ENCODE measurements at regions not wholly inside any gene's neighbourhood (a gene's known extent, or its start where the extent isn't known, plus 50 kb on each side); places are given as distances from the start of the nearest gene placed in this dataset.

- TF ChIP-seq, protein P1, sequence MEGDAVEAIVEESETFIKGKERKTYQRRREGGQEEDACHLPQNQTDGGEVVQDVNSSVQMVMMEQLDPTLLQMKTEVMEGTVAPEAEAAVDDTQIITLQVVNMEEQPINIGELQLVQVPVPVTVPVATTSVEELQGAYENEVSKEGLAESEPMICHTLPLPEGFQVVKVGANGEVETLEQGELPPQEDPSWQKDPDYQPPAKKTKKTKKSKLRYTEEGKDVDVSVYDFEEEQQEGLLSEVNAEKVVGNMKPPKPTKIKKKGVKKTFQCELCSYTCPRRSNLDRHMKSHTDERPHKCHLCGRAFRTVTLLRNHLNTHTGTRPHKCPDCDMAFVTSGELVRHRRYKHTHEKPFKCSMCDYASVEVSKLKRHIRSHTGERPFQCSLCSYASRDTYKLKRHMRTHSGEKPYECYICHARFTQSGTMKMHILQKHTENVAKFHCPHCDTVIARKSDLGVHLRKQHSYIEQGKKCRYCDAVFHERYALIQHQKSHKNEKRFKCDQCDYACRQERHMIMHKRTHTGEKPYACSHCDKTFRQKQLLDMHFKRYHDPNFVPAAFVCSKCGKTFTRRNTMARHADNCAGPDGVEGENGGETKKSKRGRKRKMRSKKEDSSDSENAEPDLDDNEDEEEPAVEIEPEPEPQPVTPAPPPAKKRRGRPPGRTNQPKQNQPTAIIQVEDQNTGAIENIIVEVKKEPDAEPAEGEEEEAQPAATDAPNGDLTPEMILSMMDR (IDR thresholded peaks at IDR 0.05; ENCODE audit: extremely low read depth, low read depth, low read length): no peak
- H3K27me3 ChIP-seq (ENCODE audit: insufficient read depth, low read length): no peaks in the 10 kb centered on the region
- H3K9me3 ChIP-seq (ENCODE audit: low read depth, low read length): no peaks in the 10 kb centered on the region
- H3K36me3 ChIP-seq (ENCODE audit: insufficient read depth, low read length): no peaks in the 10 kb centered on the region
- no peak overlapping the region for H3K27ac ChIP-seq (ENCODE audit: low read depth, low read length)
- no peak overlapping the region for H2AFZ ChIP-seq (ENCODE audit: low read length)
- no peaks in the 10 kb centered on the region for H3K4me1 ChIP-seq (ENCODE audit: insufficient read depth, low read length)
- DNase-seq (ENCODE audit: insufficient read length, low spot score, missing footprints): no peak
- H3K4me3 ChIP-seq (ENCODE audit: insufficient read depth, low read length): no peak overlapping the region
- no peaks in the 10 kb centered on the region for H4K20me1 ChIP-seq (ENCODE audit: insufficient read depth, low read length)
- no peaks in the 10 kb centered on the region for H3K79me2 ChIP-seq (ENCODE audit: insufficient read depth, low read length)
- H3K4me2 ChIP-seq (ENCODE audit: insufficient read depth, low read length): no peak overlapping the region
These were observed 1885.5 kb upstream of the PRR20A start for GRCh38 chr13:55255236-55255635.

DNA sequence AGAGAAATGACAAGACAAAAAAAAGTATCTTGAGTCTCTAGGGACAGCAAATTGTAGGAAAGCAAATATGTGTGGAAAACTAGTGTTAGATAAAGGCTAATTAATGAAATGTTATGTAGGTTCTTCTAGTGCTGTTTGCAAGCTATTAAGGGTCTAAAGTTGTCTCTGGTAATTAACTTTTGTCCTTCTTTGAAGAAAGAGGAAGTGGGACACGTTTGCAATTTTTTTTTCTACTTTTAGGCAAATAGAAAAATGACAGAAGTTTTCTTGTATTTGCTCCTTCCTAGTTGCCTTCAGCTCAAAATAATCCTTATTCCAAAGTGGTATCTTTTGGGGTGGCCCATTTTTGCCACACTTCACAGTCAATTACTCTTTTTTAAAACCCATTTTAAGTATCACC lies 1877.7 kb upstream of the PRR20A start:
- H4K20me1 ChIP-seq (ENCODE audit: insufficient read depth, low read length): no peaks in the 10 kb centered on the region
- no peak overlapping the region for H3K4me2 ChIP-seq (ENCODE audit: insufficient read depth, low read length)
- H3K27me3 ChIP-seq (ENCODE audit: insufficient read depth, low read length): no peaks in the 10 kb centered on the region
- no peaks in the 10 kb centered on the region for H3K4me1 ChIP-seq (ENCODE audit: insufficient read depth, low read length)
- TF ChIP-seq, protein P1 (IDR thresholded peaks at IDR 0.05; ENCODE audit: extremely low read depth, low read depth, low read length): no peak
- peaks cover 2% of the 10 kb centered on the region for H3K9me3 ChIP-seq (ENCODE audit: low read depth, low read length)
- no peak for DNase-seq (ENCODE audit: insufficient read length, low spot score, missing footprints)
- no peak overlapping the region for H3K4me3 ChIP-seq (ENCODE audit: insufficient read depth, low read length)
- no peak overlapping the region for H3K27ac ChIP-seq (ENCODE audit: low read depth, low read length)
- H2AFZ ChIP-seq (ENCODE audit: low read length): no peak overlapping the region
- no peaks in the 10 kb centered on the region for H3K36me3 ChIP-seq (ENCODE audit: insufficient read depth, low read length)
- H3K79me2 ChIP-seq (ENCODE audit: insufficient read depth, low read length): no peaks in the 10 kb centered on the region

- Histone ChIP-seq H3K4me2 (ENCODE audit: insufficient read depth, low read length) (no peak overlapping the region), H3K4me3 (ENCODE audit: insufficient read depth, low read length) (no peak overlapping the region), H3K27me3 (ENCODE audit: insufficient read depth, low read length) (no peaks in the 10 kb centered on the region), H3K36me3 (ENCODE audit: insufficient read depth, low read length) (no peaks in the 10 kb centered on the region), H3K79me2 (ENCODE audit: insufficient read depth, low read length) (no peaks in the 10 kb centered on the region), H2AFZ (ENCODE audit: low read length) (no peak overlapping the region), H3K9me3 (ENCODE audit: low read depth, low read length) (peaks cover 2% of the 10 kb centered on the region), H3K4me1 (ENCODE audit: insufficient read depth, low read length) (no peaks in the 10 kb centered on the region), H3K27ac (ENCODE audit: low read depth, low read length) (no peak overlapping the region), H4K20me1 (ENCODE audit: insufficient read depth, low read length) (no peaks in the 10 kb centered on the region)
- TF ChIP-seq, protein P1 (IDR thresholded peaks at IDR 0.05; ENCODE audit: extremely low read depth, low read depth, low read length): no peak
- DNase-seq (ENCODE audit: insufficient read length, low spot score, missing footprints): no peak
These were observed 1874.1 kb upstream of the PRR20A start for GRCh38 chr13:55266644-55267043.

DNA sequence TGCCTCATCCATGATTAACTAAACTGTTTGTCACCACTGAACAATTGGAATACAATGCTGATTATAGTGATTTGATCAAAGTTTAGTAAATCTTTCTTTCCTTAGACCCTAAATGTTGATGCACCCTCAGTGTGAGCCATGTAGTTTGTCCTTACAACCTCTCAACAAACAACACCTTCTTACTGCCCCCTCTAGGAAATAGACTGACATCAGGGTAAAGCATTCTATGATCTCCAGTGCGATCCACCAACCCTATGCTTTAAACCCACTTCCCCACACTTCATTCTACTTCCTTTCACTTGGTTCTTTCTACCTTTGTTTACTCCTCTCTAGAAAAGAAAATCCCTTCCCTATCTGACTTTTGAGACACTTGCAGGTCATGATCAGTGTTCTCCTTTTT lies 1842.5 kb upstream of the PRR20A start:
- DNase-seq (ENCODE audit: insufficient read length, low spot score, missing footprints): no peak
- H2AFZ ChIP-seq (ENCODE audit: low read length): no peak overlapping the region
- no peaks in the 10 kb centered on the region for H3K27me3 ChIP-seq (ENCODE audit: insufficient read depth, low read length)
- H3K27ac ChIP-seq (ENCODE audit: low read depth, low read length): no peak overlapping the region
- H3K79me2 ChIP-seq (ENCODE audit: insufficient read depth, low read length): no peaks in the 10 kb centered on the region
- no peak overlapping the region for H3K4me2 ChIP-seq (ENCODE audit: insufficient read depth, low read length)
- peaks cover 4% of the 10 kb centered on the region for H3K9me3 ChIP-seq (ENCODE audit: low read depth, low read length)
- H3K4me3 ChIP-seq (ENCODE audit: insufficient read depth, low read length): no peak overlapping the region
- no peaks in the 10 kb centered on the region for H3K4me1 ChIP-seq (ENCODE audit: insufficient read depth, low read length)
- no peaks in the 10 kb centered on the region for H4K20me1 ChIP-seq (ENCODE audit: insufficient read depth, low read length)
- H3K36me3 ChIP-seq (ENCODE audit: insufficient read depth, low read length): no peaks in the 10 kb centered on the region
- TF ChIP-seq, protein P1 (IDR thresholded peaks at IDR 0.05; ENCODE audit: extremely low read depth, low read depth, low read length): no peak

All from osteoblast (primary cell).